Fibroblast of skin of back (primary cell): ENCODE measurements at regions not wholly inside any gene's neighbourhood (a gene's known extent, or its start where the extent isn't known, plus 50 kb on each side); places are given as distances from the start of the nearest gene placed in this dataset.
"Not testable (repeated sequence)": the region's sequence is repeated elsewhere in the genome, so short reads cannot be mapped to it uniquely, and the experiment has no call there.

Experiments
- DNase-seq: peaks from one replicate; pipeline ENCODE4 v3.0.0-alpha.2; 2013

DNA sequence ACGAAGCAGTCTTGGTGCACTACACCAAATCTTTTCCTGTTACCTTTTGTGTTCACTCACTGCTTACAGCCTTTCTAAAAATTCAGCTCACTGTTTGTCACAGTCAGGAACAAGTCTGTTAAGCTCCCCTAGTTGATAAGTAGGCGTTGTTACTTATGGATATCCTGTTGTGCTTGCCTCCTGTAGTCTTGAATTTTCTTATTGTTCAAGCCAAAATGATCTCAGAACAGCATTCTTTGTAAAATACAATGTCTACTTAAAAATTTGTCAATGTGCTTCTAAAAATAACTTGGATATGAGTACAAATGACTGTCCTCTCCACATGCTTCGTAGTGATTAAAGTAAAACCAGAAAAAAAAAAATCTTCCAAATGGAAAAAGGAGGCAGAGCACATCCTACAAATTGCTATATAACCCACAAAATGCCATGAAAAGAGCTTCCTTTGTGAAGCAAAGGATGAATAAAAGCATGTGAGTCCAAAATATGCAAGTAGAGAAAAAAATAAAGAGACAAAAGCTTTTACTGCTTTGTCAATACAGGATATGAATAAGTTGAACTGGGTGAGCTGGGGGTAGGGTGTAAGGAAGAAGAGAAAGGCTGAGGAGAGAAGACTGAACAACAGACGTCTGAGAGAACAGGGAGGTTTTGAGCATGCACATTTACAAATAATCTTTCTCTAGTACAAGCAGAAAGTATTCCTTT is 228.9 kb upstream of the ADGRL4 start:
- peak; percentile 54 for DNase-seq

DNA sequence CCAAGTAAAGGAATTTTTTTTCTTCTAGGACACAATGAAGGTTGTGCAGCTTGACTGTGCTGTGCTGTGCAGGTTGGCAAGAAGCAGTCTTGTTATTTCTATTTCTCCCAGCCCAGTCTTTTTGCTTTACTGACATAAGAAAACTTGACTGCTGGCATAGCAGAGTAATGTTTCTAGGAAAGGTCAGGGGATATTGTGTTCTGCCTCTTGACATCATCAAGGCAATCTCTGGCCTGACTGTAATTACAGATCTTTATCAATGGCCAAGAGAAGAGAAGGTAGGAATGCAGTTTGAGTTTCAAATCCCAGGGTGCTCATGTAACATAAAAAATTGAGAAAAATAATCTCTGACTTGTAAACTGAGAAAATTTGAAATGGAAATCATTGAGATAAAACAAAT is 226.3 kb upstream of the ADGRL4 start:
- no peak for DNase-seq

GRCh38 chr1:79230751-79231150 is 224.2 kb upstream of the ADGRL4 start:
- DNase-seq: not testable (repeated sequence)

DNA sequence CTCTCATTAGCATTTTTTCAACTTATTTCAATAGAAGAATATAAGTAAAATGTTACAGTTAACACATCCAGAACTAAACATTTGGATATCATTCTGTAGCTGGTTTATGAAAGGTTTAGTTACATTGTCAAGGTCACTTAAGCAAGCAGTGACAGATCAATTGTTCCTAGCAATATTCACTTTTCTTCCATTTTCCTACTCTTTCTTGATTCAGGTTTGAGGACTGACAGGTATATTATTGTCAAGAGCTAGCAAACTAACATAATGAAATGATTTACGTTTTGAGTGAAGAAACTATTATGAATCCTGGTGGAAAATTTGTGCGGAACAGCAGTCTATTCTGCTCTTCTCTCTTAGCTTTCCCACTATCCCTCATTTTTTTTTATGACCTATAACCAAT is 220.4 kb upstream of the ADGRL4 start:
- no peak for DNase-seq

GRCh38 chr1:79224537-79224936 is 218.0 kb upstream of the ADGRL4 start:
- DNase-seq: no peak

DNA sequence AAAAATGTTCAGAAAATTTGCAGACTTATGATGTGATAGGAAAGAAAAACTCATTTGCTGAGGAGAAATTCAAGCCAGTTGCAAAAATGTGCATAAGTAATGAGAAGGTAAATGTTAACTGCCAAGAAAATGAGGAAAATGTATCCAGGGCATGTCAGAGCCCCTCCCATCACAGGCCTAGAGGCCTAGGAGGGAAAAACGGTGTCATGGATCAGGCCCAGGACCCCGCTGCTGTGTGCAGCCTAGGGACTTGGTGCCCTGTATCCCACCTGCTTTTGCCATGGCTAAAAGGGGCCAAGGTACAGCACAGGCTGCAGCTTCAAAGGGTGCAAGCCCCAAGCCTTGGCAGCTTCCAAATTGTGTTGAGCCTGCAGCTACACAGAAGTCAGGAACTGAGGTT is 214.0 kb upstream of the ADGRL4 start:
- DNase-seq: no peak

DNA sequence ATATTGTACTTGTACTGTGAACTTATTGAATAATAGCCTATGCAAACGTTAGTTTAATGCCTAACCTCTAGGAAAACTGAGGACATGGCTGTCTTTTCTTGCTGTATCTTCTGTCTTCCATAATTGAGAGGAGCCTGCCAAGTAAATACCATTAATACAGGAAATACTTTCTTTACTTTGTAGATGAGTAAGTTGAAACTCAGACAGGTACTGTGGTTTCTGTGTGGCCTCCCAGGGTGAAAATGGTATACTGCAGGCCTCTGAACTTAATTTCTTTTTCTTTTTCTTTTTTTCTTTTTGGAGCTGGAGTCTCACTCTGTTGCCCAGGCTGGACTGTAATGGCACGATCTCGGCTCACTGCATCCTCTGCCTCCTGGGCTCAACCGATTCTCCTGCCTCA is 208.8 kb upstream of the ADGRL4 start:
- no peak for DNase-seq

- no peak for DNase-seq
Observed at GRCh38 chr1:79207786-79208185, 201.3 kb upstream of the ADGRL4 start.

- DNase-seq: no peak
Observed at GRCh38 chr1:79207331-79207730, 200.8 kb upstream of the ADGRL4 start.

DNA sequence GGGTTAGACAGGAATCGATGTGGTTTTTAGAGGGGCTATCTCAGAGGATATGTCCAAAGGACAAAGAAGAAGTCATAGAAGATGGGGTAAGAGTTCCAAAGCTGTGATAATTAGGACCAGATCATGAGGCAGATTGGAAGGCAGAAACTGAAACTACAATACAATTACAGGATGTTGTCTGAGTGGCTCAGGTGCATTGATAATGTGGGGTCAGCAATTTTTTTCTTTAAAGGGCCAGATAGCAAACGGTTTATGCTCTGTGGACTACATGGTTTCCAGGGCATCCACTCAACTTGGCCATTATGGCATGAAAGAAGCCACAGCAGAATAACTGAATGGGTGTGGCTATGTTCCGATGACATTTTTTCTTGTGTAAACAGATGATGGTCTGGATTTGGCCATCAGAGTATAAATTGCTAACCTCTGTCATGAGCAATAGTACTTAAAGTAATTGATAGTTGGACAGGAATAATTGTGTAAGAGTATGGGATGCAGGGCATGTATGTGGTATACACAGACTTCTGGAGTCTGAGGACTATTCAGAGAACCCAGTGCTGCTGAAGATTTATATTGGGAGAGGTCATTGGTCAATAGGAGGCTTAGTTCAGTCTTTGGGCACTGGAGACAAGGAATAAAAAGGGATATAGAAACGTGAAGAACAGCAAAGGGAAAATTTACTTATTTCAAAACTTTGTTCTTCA is 198.4 kb upstream of the ADGRL4 start:
- DNase-seq: no peak

- DNase-seq: peak; percentile 64
Observed at GRCh38 chr1:79198832-79199231, 192.3 kb upstream of the ADGRL4 start.

DNA sequence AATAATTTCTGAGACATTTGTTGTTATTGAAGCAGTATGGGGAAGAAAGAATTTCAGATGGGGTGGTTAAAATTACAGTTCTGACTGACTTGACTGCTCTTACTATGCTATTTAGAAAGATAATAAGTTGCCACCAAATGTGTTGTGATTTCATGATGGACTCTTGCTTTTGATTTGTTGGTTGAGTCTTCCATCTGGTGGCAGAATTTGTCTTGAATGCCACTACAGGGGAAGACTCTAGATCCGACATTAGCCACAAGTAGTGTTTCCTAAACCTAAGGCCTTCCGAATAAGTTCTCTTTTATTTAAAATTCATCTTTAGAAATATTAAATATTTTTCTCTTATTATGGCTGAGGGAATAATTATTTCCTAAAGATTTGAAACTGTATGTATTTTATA is 190.9 kb upstream of the ADGRL4 start:
- peak; percentile 30 for DNase-seq

GRCh38 chr1:79196211-79196610 is 189.7 kb upstream of the ADGRL4 start:
- DNase-seq: no peak

GRCh38 chr1:79193211-79194079 is 186.9 kb upstream of the ADGRL4 start:
- peak; percentile 60 for DNase-seq

- peak; percentile 8 for DNase-seq
Observed at GRCh38 chr1:79190074-79190473, 183.5 kb upstream of the ADGRL4 start.

- DNase-seq: peak; percentile 79
Observed at GRCh38 chr1:79188337-79188736, 181.8 kb upstream of the ADGRL4 start.

GRCh38 chr1:79186260-79186659 is 179.7 kb upstream of the ADGRL4 start:
- DNase-seq: no peak

DNA sequence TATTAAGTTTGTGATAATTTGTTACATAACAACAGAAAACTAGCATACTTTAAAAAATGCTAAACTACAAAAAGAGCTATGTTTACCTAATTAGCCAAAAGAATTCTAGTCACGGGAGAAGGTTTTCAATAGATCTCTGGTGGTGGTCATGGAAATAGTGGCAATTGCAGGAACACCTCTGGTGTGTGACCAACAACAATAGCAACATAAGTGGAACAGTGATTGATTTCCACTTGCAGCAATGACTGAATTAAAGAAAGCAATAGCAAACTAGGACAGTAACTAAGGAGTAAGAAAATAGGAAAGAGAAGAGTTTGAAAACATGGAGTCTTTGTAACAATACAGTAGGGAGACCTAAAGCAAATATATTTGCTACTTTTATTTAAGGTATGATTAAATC is 171.3 kb upstream of the ADGRL4 start:
- DNase-seq: no peak

- DNase-seq: peak; percentile 79
Observed at GRCh38 chr1:79161077-79161476, 154.5 kb upstream of the ADGRL4 start.

- no peak for DNase-seq
Observed at GRCh38 chr1:79155991-79156390, 149.5 kb upstream of the ADGRL4 start.

DNA sequence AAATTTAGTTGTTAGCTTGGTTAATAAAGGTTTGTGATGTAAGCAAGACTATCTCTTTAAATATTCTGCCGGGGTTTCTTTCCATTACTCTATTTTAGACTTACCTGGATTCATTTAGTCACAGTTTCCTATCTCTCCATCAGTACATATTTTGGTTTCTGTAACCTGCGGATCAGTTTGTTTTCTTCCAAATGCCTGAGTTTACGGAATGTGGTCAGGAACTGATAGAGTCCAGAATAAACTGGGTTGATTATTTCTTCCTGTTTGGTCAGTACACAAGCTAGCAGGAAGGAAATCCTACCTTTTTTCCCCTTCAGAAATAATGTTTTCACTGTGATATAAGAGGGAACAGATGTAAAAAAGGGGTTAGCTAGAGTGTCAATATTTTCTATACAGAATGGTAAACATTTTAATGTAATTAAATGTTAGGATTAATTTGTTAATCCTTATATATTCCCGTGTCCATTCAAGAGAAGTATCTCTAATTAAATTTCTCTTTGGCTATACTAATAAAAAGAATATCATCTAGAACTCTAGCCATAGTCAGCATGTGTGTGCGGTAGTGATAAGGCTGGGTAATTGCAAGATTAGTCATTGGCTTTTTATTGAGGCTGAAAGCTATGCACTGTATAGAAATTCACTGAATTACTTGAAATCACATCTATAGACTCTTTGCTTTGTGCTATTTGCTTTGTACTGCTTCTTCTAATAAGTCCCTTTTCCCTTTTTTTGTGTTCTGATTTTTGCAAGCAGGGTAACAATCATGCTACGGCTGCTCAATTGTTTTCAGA is 144.7 kb upstream of the ADGRL4 start:
- DNase-seq: no peak

DNA sequence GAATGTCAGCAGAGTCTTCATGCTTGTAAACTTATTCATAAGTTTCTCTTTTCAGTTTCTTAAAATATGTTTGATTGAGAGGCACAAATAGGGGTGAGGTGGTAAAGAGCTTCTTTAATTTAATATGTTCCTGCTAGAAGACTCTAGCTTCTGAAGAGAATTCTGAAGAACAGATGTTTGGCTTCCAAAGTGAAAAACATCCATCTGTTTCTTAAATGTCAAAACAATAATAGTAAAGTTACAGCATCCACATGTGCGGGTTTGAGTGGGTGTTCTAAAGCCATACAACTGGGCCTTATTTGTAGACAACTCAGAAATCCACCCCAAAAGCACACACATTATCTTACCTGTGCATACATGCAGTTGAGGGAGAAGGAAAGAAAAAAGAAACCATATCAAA is 144.0 kb upstream of the ADGRL4 start:
- DNase-seq: no peak

GRCh38 chr1:79138227-79138626 is 131.7 kb upstream of the ADGRL4 start:
- DNase-seq: not testable (repeated sequence)
